BLaER1 (cell line): ENCODE measurements at regions not wholly inside any gene's neighbourhood (a gene's known extent, or its start where the extent isn't known, plus 50 kb on each side); places are given as distances from the start of the nearest gene placed in this dataset.
A peak's percentile ranks its signal among the peaks of the same experiment; 100 is the strongest.

Experiments used
- H3K27ac ChIP-seq: shearing (Covaris generic); formaldehyde crosslinking; 2 replicates; pipeline ENCODE4 v1.8.1; 2022
- H3K27me3 ChIP-seq: shearing (Covaris generic); formaldehyde crosslinking; 2 replicates; pipeline ENCODE4 v1.8.1; 2022
- H3K36me3 ChIP-seq: shearing (Covaris generic); formaldehyde crosslinking; 2 replicates; pipeline ENCODE4 v1.8.1; 2022
- H3K4me1 ChIP-seq: shearing (Covaris generic); formaldehyde crosslinking; 2 replicates; pipeline ENCODE4 v1.8.1; 2022
- H3K4me2 ChIP-seq: shearing (Covaris generic); formaldehyde crosslinking; 2 replicates; pipeline ENCODE4 v1.8.1; 2022
- H3K4me3 ChIP-seq: shearing (Covaris generic); formaldehyde crosslinking; 2 replicates; pipeline ENCODE4 v1.8.1; 2022
- H3K9ac ChIP-seq: shearing (Covaris generic); formaldehyde crosslinking; 2 replicates; pipeline ENCODE4 v1.8.1; 2022
- H3K9me3 ChIP-seq: shearing (Covaris generic); formaldehyde crosslinking; 2 replicates; pipeline ENCODE4 v1.8.1; 2022
- H4K20me1 ChIP-seq: shearing (Covaris generic); formaldehyde crosslinking; 2 replicates; pipeline ENCODE4 v1.8.1; 2022
- Cebpa-rat ChIP-seq: shearing (Covaris generic); IDR thresholded peaks from 2 replicates; pipeline ENCODE4 v1.8.1; 2022

DNA sequence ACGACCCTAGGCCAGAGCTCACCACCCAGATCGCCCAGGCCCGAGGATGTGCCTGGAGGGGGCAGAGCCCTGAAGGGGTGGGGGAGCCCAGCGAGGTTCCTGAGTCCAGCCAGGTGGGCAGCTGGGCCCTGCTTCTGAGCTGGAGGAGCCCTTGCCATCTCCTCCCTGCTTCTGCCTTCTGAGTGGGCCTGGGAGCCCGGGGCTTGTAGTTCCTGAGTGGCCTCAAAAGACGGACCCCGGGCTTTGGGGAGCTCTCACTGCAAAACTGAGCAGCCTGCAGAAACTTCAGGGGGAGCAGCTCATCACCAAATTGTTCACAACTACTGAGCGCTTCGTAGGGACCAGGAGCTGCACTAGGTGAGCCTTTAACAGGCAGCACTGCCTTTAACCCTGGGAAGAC, 112.1 kb downstream of the NCOR2 start:
- no peak for TF ChIP-seq Cebpa-rat
- Histone ChIP-seq H4K20me1 (peaks cover 98% of the 10 kb centered on the region), H3K4me2 (peak overlapping the region; percentile 99)

DNA sequence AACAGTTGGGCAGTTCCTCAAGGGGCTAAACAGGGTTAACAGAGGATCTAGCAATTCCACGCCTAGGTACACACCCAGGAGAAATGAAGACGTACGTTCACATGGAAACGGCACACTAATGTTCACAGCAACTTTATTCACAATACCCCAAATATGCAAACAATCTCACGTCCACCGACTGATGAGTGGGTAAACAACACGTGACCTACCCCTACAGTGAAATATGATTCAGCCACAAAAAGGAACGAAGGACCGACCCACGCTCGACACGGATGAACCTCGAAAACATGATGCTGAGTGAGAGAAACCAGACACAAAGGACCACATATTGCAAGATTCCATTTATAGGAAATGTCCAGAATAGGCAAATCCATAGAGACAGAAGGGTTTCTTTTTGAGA, 112.7 kb downstream of the NCOR2 start:
- Histone ChIP-seq H3K4me3 (peak overlapping the region; percentile 59), H3K9me3 (no peaks in the 10 kb centered on the region), H3K27me3 (no peaks in the 10 kb centered on the region), H3K4me2 (peak overlapping the region; percentile 99), H4K20me1 (peaks cover 98% of the 10 kb centered on the region), H3K4me1 (peaks cover 88% of the 10 kb centered on the region), H3K27ac (peak overlapping the region; percentile 92), H3K36me3 (peaks cover 29% of the 10 kb centered on the region), H3K9ac (peak overlapping the region; percentile 77; the same call in 1 of the 2 replicates)
- no peak for TF ChIP-seq Cebpa-rat

More for the DNA sequence above, 112.1 kb downstream of the NCOR2 start:
- H3K4me1 ChIP-seq, result peaks cover 82% of the 10 kb centered on the region
- H3K9ac ChIP-seq, result peak overlapping the region; percentile 77
- peak overlapping the region; percentile 41 for H3K4me3 ChIP-seq
- H3K27ac ChIP-seq, result peak overlapping the region; percentile 92
- H3K9me3 ChIP-seq, result no peaks in the 10 kb centered on the region
- H3K36me3 ChIP-seq, result peaks cover 35% of the 10 kb centered on the region
- no peaks in the 10 kb centered on the region for H3K27me3 ChIP-seq

DNA sequence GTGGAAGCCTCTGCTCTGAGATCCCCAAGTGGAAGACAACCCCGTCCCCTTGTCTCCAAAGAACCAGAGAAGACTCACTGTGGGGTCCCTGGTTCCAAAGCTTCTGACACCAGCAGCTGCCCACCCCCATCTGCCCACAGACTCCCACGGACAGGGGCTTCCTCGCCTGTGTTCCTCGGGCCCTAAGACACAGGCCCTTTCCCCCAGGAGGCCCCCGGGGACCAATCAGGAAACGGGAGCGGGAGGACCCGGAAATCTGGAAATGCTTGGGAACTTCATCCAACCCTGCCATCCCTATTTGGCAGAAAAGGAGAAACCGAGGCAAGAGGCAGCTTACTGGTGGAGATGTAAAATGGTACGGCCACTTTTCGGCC, 113.1 kb downstream of the NCOR2 start:
- peak overlapping the region; percentile 59; the same call in 1 of the 2 replicates for H3K4me3 ChIP-seq
- H3K9ac ChIP-seq, result peak overlapping the region; percentile 77; the same call in 1 of the 2 replicates
- H3K4me1 ChIP-seq, result peaks cover 92% of the 10 kb centered on the region
- H3K4me2 ChIP-seq, result peak overlapping the region; percentile 99
- no peaks in the 10 kb centered on the region for H3K27me3 ChIP-seq
- peak overlapping the region; percentile 92 for H3K27ac ChIP-seq
- no peaks in the 10 kb centered on the region for H3K9me3 ChIP-seq
- peaks cover 98% of the 10 kb centered on the region for H4K20me1 ChIP-seq
- TF ChIP-seq Cebpa-rat, result no peak
- peaks cover 25% of the 10 kb centered on the region for H3K36me3 ChIP-seq

DNA sequence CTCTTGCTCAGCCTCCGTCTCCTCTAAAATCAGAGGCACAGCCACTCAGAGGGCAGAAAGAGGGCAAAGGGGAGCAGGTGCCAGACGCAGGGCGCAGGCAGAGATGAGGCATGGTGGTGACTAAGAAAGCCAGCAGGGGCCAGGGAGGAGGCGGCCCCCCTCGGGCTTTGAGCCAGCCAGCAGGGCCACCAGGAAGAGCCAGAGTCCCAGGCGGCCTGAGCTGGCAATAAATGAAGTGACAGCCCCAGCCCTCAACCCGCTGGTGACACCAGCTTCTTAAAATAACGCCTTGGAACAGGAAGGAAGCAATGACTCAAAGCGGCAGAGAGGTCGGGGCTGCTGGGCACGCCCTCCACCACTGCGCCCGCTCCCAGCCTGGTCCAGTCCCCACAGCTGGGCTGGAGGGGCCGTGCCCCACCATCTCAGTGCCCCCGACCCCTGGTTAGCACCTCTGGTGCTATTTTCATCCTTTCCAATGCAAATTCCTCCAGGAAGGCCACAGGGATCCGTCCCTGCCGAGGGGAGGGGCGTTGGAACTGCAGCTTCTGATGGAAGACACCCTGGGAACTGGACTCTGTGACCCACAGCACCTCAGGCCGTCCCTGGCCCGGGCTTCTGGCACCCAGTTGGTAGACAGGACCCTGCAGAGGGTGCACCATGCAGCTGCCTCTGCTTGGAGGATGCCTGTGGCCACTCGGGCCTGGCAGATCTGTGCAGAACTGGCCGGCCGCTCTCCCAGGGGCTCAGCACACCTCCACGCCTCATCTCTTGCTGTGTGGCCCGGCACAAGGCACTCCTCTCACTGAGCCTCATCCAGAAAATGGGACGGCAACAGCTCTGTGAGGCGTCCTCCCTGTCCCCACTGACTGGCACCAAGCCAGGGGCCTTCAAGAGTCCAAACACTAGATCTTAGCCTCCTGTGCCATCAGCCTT, 113.7 kb downstream of the NCOR2 start:
- Histone ChIP-seq H4K20me1 (peaks cover 98% of the 10 kb centered on the region), H3K4me3 (peak overlapping the region; percentile 59), H3K4me2 (peak overlapping the region; percentile 99), H3K9me3 (no peaks in the 10 kb centered on the region), H3K27ac (peak overlapping the region; percentile 92), H3K9ac (peak overlapping the region; percentile 77), H3K36me3 (peaks cover 22% of the 10 kb centered on the region), H3K27me3 (no peaks in the 10 kb centered on the region), H3K4me1 (peaks cover 98% of the 10 kb centered on the region)
- TF ChIP-seq Cebpa-rat, result no peak

DNA sequence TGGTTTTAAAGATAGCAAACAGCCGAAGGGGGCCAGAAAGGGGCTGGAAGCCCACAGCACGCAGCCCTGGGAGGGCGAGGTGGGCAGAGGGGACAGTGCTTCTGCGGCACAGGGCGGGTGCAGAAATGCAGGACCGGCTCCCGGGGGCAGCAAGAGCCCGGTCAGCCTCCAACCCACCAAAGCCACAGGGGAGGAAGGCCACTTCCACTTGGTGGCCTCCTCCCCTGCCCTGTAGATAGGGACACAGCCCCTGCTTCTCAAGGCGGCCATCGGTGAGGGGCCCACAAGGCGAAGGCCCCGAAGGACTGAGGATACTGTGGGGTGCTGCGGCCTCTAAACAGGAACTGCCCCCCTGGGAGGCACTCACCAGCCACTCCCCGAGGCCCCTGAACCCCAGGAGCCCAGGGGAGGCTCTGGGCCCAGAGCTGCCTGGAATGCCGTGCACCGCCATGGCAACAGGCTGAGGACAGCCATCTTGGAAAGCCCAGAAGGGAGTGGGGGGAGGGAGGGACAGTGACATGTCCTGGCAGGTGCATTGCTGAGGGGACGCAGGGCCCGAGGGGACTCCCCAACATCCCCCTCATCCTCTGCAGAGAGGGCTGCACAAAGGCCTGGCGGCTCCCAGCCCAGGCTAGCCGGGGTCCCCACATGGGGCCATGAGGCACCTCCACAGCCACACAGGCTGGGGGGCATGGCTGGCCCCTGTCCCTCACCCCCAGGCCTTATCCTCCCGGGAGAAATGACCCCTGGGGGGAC, 114.7 kb downstream of the NCOR2 start:
- Histone ChIP-seq H3K4me2 (peak overlapping the region; percentile 99), H3K9ac (peak overlapping the region; percentile 77), H3K36me3 (peaks cover 26% of the 10 kb centered on the region)

DNA sequence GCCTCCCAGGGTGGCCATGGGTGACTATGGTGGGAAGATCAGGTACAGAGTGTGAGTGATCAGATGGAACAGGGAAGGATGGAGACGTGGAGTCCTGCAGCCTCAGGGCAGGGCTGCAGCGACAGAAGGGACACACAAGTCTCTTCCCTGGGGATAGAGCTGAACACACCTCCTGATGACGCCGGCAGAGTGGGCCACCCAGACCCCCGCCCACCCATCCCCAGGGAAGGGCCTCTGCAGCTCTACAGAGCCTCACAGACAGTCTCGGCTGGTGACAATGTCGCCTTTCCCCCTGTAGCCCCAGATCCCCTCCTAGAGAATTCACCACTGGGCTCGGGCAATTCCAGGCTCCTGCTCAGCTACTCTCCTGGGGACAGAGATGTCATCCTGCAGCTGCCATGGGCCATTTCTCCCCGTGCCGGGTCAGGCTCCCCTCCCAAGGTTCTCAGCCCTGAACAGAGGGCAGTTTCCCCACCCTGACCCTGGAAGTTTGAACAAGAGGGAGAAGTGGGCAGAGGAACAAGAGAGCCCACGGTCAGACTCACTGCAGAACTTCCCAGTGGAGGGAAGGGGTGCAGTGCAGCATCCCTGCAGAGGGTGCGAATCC, 115.7 kb downstream of the NCOR2 start:
- Histone ChIP-seq H3K9ac (0 out of 2 replicates have a peak overlapping the region, but pooled peaks have one; percentile 24), H3K4me3 (peak overlapping the region; percentile 18; the same call in 1 of the 2 replicates), H3K36me3 (peaks cover 33% of the 10 kb centered on the region), H4K20me1 (peaks cover 91% of the 10 kb centered on the region), H3K9me3 (no peaks in the 10 kb centered on the region), H3K4me1 (peaks cover 87% of the 10 kb centered on the region), H3K27ac (peak overlapping the region; percentile 92; the same call in 1 of the 2 replicates), H3K4me2 (peak overlapping the region; percentile 99), H3K27me3 (no peaks in the 10 kb centered on the region)
- no peak for TF ChIP-seq Cebpa-rat

More for the DNA sequence above, 114.7 kb downstream of the NCOR2 start:
- H3K4me3 ChIP-seq, result peak overlapping the region; percentile 59
- no peak for TF ChIP-seq Cebpa-rat
- H3K9me3 ChIP-seq, result no peaks in the 10 kb centered on the region
- H3K27ac ChIP-seq, result peak overlapping the region; percentile 92
- H3K4me1 ChIP-seq, result peaks cover 96% of the 10 kb centered on the region
- H4K20me1 ChIP-seq, result peaks cover 98% of the 10 kb centered on the region
- no peaks in the 10 kb centered on the region for H3K27me3 ChIP-seq

DNA sequence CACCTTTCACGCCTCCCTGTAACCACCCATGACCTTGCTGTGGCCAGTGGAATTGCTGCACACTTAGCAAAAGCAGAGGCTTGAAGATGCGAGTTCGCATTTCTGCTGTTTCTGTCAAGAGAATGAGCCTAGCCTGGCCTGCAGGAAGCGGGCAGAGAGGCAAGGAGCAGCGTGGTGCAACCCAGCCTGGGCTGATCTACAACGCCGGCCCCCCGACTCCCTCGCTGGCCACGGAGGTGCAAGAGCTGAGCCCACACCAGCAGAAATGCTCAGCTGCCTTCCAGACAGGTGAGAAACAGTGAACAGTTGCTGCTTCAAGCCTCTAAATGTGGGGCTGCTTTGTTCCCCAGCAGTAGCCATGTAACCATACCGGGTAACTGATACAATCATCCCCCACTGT, 116.4 kb downstream of the NCOR2 start:
- Histone ChIP-seq H3K27me3 (no peaks in the 10 kb centered on the region), H3K4me1 (peaks cover 86% of the 10 kb centered on the region), H3K9ac (no peak overlapping the region), H3K36me3 (peaks cover 32% of the 10 kb centered on the region), H3K27ac (no peak overlapping the region), H3K9me3 (no peaks in the 10 kb centered on the region), H3K4me3 (no peak overlapping the region), H3K4me2 (peak overlapping the region; percentile 99), H4K20me1 (peaks cover 89% of the 10 kb centered on the region)
- TF ChIP-seq Cebpa-rat, result no peak

DNA sequence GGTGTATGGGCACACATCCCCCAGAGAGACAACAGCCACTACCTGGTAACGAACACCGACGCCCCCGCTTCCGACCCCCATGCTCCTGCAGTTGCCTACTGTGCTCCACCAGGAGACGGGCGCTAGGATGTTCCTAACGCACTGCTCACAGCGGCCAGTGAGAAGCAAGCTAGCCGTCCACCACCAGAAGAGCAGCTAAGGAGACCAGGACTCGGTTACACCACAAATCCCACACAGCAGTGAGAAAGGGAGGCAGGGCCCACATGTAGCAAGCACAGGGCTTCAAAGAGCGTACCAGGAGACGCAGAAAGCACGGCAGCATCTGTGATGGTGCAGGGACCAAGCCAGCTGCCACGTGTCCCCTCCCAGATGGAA, 117.0 kb downstream of the NCOR2 start:
- Histone ChIP-seq H3K27me3 (no peaks in the 10 kb centered on the region), H3K27ac (peak overlapping the region; percentile 42; the same call in 1 of the 2 replicates), H3K4me3 (no peak overlapping the region), H4K20me1 (peaks cover 89% of the 10 kb centered on the region), H3K4me1 (peaks cover 86% of the 10 kb centered on the region), H3K36me3 (peaks cover 32% of the 10 kb centered on the region), H3K9ac (no peak overlapping the region), H3K9me3 (no peaks in the 10 kb centered on the region), H3K4me2 (peak overlapping the region; percentile 99)
- TF ChIP-seq Cebpa-rat, result no peak

DNA sequence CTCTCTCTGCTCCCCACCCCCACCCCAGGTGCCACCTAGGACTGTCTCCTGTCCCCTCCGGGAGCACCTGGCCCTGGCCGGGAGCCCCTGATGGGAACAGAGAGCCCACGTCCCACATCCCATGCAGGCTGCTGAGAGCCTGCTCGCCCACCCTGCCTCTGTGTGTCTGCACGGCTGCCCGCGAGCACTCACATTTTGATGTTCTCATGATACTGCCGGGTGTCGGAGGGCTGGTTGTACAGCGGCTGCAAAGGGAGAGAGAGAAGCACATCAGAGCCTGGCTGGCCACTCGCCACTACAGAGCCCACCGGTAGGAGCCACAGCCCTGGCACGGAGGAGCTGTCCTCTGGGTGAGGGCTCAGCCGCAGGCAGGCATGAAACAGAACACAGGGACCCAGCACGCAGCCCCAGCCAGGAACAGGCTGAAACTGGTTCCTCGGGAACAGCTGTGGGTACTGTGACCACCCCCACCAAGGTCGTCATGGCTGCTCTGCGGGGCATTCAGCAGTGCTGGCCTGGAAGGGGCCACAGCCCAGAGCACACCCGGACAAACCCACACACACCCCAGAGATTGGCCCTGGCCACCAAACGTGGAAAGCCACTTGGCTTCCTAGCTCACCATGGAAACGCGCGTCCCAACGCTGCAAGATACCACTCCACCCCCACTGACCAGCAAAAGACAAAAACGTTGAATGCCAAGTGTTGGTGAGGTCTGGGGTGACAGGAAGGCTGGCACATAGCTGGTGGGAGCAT, 117.6 kb downstream of the NCOR2 start:
- Histone ChIP-seq H4K20me1 (peaks cover 89% of the 10 kb centered on the region), H3K36me3 (peaks cover 37% of the 10 kb centered on the region), H3K9me3 (no peaks in the 10 kb centered on the region), H3K27me3 (no peaks in the 10 kb centered on the region), H3K27ac (peak overlapping the region; percentile 42; the same call in 1 of the 2 replicates), H3K4me2 (peak overlapping the region; percentile 99), H3K4me1 (peaks cover 86% of the 10 kb centered on the region), H3K9ac (0 out of 2 replicates have a peak overlapping the region, but pooled peaks have one; percentile 2), H3K4me3 (no peak overlapping the region)
- no peak for TF ChIP-seq Cebpa-rat
